Tibial artery (tissue), 4 donors: ENCODE measurements at regions not wholly inside any gene's neighbourhood (a gene's known extent, or its start where the extent isn't known, plus 50 kb on each side); places are given as distances from the start of the nearest gene placed in this dataset.
"Not testable (repeated sequence)": the region's sequence is repeated elsewhere in the genome, so short reads cannot be mapped to it uniquely, and the experiment has no call there.

Experiments
- DNase-seq, 2 donors: peaks; one replicate each; pipeline ENCODE4 v3.0.0-alpha.2; 2019
- H3K27ac ChIP-seq, 2 donors: fragments of 200-600 bp; sonication (generic) in 1 of 2; 1 replicate in 1 of 2; 2 replicates in 1 of 2; pipeline ENCODE4 v1.5.1; 2018 to 2019; ENCODE audit warnings: mild to moderate bottlenecking in 1 of 2
- H3K27me3 ChIP-seq, 2 donors: fragments of 200-600 bp; sonication (generic) in 1 of 2; one replicate each; pipeline versions ENCODE4 v1.5.1 to v1.6.0; 2016 to 2019
- H3K36me3 ChIP-seq, 3 donors: fragments of 200-600 bp; sonication (generic) in 2 of 3; one replicate each; pipeline ENCODE4 v1.5.1; 2016 to 2019; ENCODE audit warnings: mild to moderate bottlenecking in 2 of 3
- H3K4me1 ChIP-seq, 4 donors: fragments of 200-600 bp; sonication (generic) in 2 of 4; 1 replicate in 3 of 4; 2 replicates in 1 of 4; pipeline ENCODE4 v1.5.1; 2016 to 2019
- H3K4me3 ChIP-seq, 2 donors: fragments of 200-600 bp; sonication (generic) in 1 of 2; 1 replicate in 1 of 2; 2 replicates in 1 of 2; pipeline ENCODE4 v1.5.1; 2018 to 2019; ENCODE audit warnings: mild to moderate bottlenecking in 2 of 2
- H3K9me3 ChIP-seq, 3 donors: fragments of 200-600 bp; sonication (generic) in 1 of 3; one replicate each; pipeline ENCODE4 v1.5.1; 2016 to 2019
- intact Hi-C: fragments of 100-400 bp; cut with DNase I; formaldehyde crosslinking; loops from one replicate; pipeline ENCODE4 v1.15.0; 2023; ENCODE audit warnings: low total_unique reads
- TF ChIP-seq, protein P1 (sequence below), 2 experiments: fragments of 200-600 bp in 1 of 2; fragments of 450-650 bp in 1 of 2; IDR thresholded peaks; one replicate each; pipeline ENCODE4 v1.5.1; 2017 to 2019; ENCODE audit warnings: antibody characterized with exemption in 2 of 2, mild to moderate bottlenecking in 1 of 2, moderate library complexity in 1 of 2

DNA sequence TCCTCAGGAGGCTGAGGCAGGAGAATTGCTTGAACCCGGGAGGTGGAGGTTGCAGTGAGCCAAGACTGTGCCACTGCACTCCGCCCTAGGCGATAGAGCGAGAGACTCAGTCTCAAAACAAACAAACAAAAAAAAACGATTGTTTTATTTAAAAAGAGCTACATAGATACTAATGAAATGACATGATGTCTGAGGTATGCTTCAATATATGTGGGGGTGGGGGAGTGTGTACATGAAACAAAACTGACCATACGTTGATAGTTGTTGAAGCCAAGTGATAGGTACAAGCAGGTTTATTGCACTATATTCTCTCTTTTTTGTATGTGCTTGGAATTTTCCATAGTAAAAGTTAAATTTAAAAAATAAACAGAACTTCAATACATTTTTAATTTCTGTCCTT is 240.1 kb downstream of the TFAP2A start:
- Histone ChIP-seq H3K4me1 (no peaks in the 10 kb centered on the region), H3K4me3 (no peak overlapping the region), H3K9me3 (no peaks in the 10 kb centered on the region), H3K36me3 (no peaks in the 10 kb centered on the region), H3K27me3 (peaks cover 0 to 3% of the 10 kb centered on the region in 2 donors), H3K27ac (no peak overlapping the region)
- intact Hi-C loops, result no loop called here
- no peak for DNase-seq
- TF ChIP-seq, protein P1, sequence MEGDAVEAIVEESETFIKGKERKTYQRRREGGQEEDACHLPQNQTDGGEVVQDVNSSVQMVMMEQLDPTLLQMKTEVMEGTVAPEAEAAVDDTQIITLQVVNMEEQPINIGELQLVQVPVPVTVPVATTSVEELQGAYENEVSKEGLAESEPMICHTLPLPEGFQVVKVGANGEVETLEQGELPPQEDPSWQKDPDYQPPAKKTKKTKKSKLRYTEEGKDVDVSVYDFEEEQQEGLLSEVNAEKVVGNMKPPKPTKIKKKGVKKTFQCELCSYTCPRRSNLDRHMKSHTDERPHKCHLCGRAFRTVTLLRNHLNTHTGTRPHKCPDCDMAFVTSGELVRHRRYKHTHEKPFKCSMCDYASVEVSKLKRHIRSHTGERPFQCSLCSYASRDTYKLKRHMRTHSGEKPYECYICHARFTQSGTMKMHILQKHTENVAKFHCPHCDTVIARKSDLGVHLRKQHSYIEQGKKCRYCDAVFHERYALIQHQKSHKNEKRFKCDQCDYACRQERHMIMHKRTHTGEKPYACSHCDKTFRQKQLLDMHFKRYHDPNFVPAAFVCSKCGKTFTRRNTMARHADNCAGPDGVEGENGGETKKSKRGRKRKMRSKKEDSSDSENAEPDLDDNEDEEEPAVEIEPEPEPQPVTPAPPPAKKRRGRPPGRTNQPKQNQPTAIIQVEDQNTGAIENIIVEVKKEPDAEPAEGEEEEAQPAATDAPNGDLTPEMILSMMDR (IDR thresholded peaks at IDR 0.05), result no peak

DNA sequence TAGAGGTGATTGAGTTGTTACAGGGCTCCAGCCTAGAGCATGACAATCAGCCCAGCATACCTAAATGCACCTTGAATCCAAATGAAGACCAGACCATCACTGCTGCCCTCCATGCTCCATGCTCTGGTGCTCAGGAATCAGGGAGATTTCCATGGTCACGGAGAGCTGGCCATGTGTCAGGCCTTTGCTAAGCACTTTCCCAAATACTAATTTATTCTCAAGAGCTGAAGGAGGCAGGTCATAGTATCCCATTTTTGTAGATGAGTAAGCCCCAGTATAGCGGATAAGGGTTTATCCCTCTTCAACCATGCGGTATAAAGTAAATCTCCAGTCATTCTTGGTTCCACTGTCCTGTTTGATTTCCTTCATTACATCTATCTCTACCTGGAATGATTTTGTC is 240.8 kb downstream of the TFAP2A start:
- Histone ChIP-seq H3K27me3 (peaks cover 0 to 3% of the 10 kb centered on the region in 2 donors), H3K27ac (no peak overlapping the region), H3K9me3 (no peaks in the 10 kb centered on the region), H3K4me3 (no peak overlapping the region), H3K36me3 (no peaks in the 10 kb centered on the region), H3K4me1 (no peaks in the 10 kb centered on the region)
- TF ChIP-seq, protein P1 (IDR thresholded peaks at IDR 0.05), result no peak
- no peak for DNase-seq
- intact Hi-C loops, result no loop called here

DNA sequence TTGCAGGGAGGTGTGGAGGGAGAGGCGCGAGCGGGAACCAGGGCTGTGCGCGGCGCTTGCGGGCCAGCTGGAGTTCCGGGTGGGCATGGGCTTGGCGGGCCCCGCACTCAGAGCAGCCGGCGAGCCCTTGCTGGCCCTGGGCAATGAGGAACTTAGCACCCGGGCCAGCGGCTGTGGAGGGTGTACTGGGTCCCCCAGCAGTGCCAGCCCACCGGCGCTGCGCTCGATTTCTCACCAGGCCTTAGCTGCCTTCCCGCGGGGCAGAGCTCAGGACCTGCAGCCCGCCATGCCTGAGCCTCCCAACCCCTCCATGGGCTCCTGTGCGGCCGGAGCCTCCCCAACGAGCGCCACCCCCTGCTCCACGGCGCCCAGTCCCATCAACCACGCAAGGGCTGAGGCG is 243.2 kb downstream of the TFAP2A start:
- H3K9me3 ChIP-seq, intact Hi-C loops, H3K4me3 ChIP-seq: not testable (repeated sequence)

DNA sequence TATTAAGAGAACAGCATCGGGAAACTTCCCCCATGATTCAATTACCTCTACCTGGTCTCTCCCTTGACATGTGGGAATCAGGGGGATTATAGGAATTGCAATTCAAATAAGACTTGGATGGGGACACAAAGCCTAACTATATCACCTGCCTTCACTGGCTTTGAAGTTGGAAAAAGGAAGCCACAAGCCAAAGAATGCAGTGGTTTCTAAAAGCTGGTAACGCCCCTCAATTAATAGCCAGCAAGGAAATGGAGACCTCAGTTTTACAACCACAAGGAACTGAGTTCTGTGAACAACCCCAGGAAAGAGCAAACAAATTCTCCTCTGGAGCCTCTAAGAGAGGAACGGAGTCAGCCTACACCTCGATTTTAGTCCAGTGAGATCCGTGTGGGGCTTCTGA is 244.1 kb downstream of the TFAP2A start:
- TF ChIP-seq, protein P1 (IDR thresholded peaks at IDR 0.05), result no peak
- no peak overlapping the region for H3K27ac ChIP-seq
- no peaks in the 10 kb centered on the region for H3K4me1 ChIP-seq
- DNase-seq, result no peak
- intact Hi-C loops, result no loop called here
- H3K27me3 ChIP-seq, result no peaks in the 10 kb centered on the region
- H3K36me3 ChIP-seq, result no peaks in the 10 kb centered on the region
- no peak overlapping the region for H3K4me3 ChIP-seq
- H3K9me3 ChIP-seq, result no peaks in the 10 kb centered on the region

More for the DNA sequence above, 243.2 kb downstream of the TFAP2A start:
- not testable (repeated sequence) for H3K27ac ChIP-seq, DNase-seq, H3K4me1 ChIP-seq, H3K36me3 ChIP-seq, H3K27me3 ChIP-seq

DNA sequence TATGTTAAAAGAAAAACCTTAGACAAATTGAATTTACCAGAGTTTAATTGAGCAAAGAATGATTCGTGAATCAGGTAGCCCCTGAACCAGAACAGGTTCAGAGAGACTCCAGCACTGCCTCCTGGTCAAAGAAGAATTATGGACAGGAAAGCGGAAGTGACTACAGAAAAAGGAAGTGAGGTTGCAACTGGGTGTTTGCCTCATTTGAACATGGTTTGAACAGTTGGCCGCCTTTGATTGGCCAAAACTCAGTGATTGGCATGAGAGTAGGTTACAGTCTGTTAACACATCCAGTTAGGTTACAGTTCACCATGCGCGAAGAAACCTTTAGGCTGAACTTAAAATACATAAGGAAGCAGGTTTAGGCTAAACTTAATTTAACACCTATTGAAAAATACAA is 248.8 kb downstream of the TFAP2A start:
- intact Hi-C loops, result no loop called here

DNA sequence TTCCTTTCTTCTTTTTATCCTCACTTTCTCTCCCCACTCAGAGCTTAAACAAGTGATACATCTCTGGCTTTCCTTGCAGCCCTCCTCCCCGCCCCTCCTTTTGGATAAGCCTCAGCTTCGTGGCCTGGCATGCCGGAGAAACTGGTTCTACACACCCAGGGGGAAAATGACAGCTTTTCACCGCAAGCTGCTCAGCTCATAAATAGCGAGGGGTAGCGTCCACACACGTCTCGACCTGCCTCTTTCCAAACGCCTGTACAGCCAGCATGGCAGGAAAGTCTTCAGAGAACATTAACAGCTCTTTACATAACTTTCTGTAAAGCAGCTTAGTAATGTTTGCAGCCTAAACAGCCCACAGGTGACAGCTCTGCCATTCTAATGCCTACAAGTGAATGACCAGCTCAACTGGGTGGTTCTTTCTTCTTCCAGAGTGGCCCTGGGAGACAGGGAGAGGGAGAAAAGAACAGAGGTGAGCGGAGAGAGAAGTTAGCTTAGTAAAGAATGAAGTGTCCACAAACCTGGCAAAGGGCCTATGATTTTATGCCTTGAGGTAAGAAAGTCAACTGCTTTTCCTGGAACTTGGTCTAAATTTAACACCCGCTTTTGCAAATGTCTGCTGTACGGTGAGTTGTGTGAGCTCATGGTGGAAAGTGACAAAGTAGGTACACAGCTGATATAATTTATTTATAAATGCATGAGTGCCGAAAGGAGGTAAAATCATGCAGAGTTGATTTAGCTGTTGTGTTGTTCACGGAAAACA is 251.5 kb downstream of the TFAP2A start:
- H3K27me3 ChIP-seq, result no peaks in the 10 kb centered on the region
- H3K36me3 ChIP-seq, result no peaks in the 10 kb centered on the region
- H3K9me3 ChIP-seq, result no peaks in the 10 kb centered on the region
- TF ChIP-seq, protein P1 (IDR thresholded peaks at IDR 0.05), result no peak
- H3K4me3 ChIP-seq, result no peak overlapping the region
- H3K27ac ChIP-seq, result no peak overlapping the region
- H3K4me1 ChIP-seq, result no peaks in the 10 kb centered on the region
- DNase-seq, result no peak
- intact Hi-C loops, result no loop called here

More for the DNA sequence above, 248.8 kb downstream of the TFAP2A start:
- H3K9me3 ChIP-seq, result no peaks in the 10 kb centered on the region
- H3K27ac ChIP-seq, result no peak overlapping the region
- H3K4me1 ChIP-seq, result no peaks in the 10 kb centered on the region
- H3K4me3 ChIP-seq, result no peak overlapping the region
- H3K27me3 ChIP-seq, result no peaks in the 10 kb centered on the region
- TF ChIP-seq, protein P1 (IDR thresholded peaks at IDR 0.05), result no peak
- DNase-seq, result no peak
- H3K36me3 ChIP-seq, result no peaks in the 10 kb centered on the region
